GM10266 (cell line): ENCODE measurements at regions not wholly inside any gene's neighbourhood (a gene's known extent, or its start where the extent isn't known, plus 50 kb on each side); places are given as distances from the start of the nearest gene placed in this dataset.

Source experiments
- DNase-seq: peaks from one replicate; pipeline ENCODE4 v3.0.0; 2012; ENCODE audit errors: extremely low spot score
- CTCF ChIP-seq: IDR thresholded peaks from 2 replicates; pipeline ENCODE4 v1.5.1; 2012; ENCODE audit warnings: mild to moderate bottlenecking, low read depth; ENCODE audit not compliant: control insufficient read depth, insufficient read depth; ENCODE audit errors: missing control alignments

- TF ChIP-seq CTCF: no peak
- DNase-seq: no peak
These were observed 1338.8 kb downstream of the BRD1 start for GRCh38 chr22:48488611-48489511.

GRCh38 chr22:48488149-48488551 lies 1339.5 kb downstream of the BRD1 start:
- DNase-seq: no peak

GRCh38 chr22:48486558-48486957 lies 1341.1 kb downstream of the BRD1 start:
- no peak for TF ChIP-seq CTCF
- DNase-seq: no peak

More at GRCh38 chr22:48488149-48488551, 1339.5 kb downstream of the BRD1 start:
- no peak for TF ChIP-seq CTCF

- no peak for TF ChIP-seq CTCF
- no peak for DNase-seq
These were observed 1341.5 kb downstream of the BRD1 start for GRCh38 chr22:48486134-48486532.

- TF ChIP-seq CTCF: no peak
- DNase-seq: no peak
These were observed 1342.2 kb downstream of the BRD1 start for GRCh38 chr22:48485149-48486133.

- DNase-seq: no peak
These were observed 1343.7 kb downstream of the BRD1 start for GRCh38 chr22:48483764-48484528.

More at GRCh38 chr22:48483764-48484528, 1343.7 kb downstream of the BRD1 start:
- no peak for TF ChIP-seq CTCF
